ENCODE measurements at regions not wholly inside any gene's neighbourhood (a gene's known extent, or its start where the extent isn't known, plus 50 kb on each side); places are given as distances from the start of the nearest gene placed in this dataset.
"Not testable (repeated sequence)": the region's sequence is repeated elsewhere in the genome, so short reads cannot be mapped to it uniquely, and the experiment has no call there.

DNA sequence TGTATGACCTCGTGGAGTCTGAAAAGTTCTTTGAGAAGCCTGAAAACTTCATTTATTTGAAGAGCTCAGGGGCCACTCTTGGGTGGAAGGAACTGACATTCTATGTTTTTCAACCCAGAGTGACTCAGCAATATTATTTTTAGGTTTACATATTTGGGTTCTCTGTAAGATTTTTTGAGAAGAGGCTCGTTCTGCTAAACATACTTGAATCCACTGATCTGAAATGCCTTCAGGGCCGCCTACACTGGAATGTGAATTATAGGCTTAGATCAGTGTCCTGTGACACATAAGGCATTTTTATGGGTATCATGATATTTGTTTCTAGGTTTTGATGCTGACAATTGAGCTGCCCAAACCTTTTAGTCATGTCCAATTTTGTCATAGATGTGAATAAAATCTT, 86.2 kb downstream of the PSAT1 start:
- no peak for DNase-seq

- DNase-seq: no peak
These were observed 89.4 kb downstream of the PSAT1 start for GRCh38 chr9:78386348-78386747.

GRCh38 chr9:78386773-78387172, 89.8 kb downstream of the PSAT1 start:
- no peak for DNase-seq

DNA sequence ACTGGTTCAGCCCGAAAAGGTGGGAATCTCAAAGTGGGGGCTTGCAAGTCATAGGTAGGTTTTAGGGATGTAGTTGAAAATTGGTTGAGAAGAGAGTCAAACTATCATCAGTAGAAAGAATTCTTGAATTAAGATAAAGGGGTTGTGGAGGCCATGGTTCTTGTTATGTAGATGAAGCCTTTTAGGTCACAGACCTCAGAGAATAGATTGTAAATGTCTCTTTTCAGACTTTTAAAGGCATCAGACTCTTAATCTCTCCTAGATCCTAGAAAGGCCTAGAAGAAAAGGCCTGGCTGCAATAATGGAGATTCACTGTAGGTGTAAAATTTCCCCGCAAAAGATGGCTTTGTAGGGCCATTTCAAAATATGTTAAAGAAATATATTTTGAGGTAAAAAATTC, 96.4 kb downstream of the PSAT1 start:
- no peak for DNase-seq

GRCh38 chr9:78393932-78394331, 97.0 kb downstream of the PSAT1 start:
- DNase-seq: no peak

GRCh38 chr9:78396087-78396486, 99.2 kb downstream of the PSAT1 start:
- no peak for DNase-seq

DNA sequence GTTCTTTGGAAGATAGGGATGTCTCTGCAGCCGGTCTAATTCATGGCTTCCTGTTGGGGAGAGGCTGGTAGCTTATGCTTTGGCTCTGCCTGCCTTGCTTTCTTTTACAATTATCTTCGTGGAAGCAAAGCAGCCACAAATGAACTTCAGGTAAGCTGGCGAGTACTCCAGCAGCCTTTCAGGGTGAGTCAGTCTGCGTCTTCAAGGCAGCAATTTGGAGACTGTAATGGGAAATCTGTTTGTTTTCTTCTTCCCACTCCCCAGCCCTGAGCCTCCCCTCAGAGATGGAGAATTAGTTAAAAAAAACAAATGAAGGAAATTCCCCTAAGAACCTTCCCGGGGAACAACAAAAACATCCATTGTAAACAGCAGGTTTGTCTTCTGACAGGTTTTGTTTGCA, 100.1 kb downstream of the PSAT1 start:
- DNase-seq: no peak

GRCh38 chr9:78397454-78397853, 100.5 kb downstream of the PSAT1 start:
- DNase-seq: no peak

DNA sequence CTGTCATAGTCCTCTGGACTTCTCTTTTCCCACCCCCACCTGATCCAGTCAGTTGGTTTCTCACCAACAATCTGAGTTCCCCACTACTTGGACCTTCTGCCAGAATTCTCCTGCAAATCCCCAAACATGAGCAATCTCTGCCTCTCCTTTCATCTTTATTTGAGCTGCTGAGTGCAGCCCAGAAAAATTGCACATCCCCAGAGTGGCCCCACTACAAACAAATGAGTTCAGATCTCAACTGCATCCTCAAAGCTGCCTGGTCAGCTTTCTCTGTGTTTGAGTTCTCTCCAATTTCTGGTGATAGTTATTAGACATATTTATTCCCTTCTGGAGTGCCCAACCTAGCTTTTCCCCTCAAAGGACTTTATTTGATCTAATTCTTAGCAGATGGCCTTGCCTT, 102.2 kb downstream of the PSAT1 start:
- no peak for DNase-seq

DNA sequence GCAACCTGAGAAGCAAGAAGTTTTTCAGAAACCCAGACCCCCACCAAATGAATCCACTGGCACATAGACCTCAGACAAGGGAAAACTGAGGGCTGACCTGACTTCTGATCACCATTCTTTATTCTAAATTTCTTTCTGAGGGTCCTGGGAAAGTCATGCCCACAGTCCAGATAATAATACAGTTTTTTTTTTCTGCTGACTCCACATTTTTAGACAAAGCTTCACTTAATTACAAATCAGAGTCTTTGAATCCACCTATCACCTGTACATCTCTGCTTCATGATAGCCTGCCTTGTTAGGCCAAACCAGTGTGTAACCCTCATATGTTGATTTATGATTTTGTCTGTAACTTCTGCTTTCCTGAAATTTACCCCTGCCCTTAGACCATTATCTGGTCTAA, 103.6 kb downstream of the PSAT1 start:
- no peak for DNase-seq

GRCh38 chr9:78405461-78405860, 108.5 kb downstream of the PSAT1 start:
- DNase-seq: no peak

DNA sequence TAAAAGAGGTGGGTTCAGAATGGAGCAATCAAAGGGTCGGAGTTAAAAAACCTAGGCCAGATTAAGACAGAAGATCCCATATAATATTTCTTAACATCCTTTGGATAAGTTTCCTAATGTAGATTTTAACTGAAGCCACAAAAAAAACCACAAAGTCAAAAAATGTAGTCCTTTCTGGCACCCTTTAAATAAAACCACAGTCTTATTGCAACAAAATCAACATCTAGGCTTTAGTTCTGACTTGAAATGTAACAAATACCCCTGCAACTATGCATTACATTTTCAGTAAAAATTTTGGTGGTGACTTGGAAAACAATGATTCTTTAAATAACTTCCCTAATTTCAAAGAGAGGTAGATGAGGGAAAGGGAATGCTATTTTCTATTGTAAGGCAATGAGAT, 109.2 kb downstream of the PSAT1 start:
- DNase-seq: no peak

DNA sequence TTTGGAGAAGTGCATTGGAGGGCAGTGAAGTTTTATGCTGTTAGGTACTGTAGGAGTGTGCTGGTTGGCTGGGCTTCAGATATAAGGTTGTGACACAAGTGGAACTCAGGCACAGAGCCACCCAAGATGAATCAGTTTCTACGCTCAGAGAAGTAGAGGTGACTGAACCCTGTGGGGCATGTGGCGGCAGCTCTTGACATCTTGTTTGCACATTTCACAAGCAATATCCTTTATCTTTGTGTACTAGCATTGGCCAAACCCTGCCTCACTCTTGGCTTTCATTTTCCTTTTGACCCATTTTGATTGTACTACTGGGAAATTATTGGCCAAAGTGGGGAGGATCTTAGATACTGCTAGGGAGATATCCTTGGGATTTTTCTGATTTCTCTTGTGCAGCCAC, 110.0 kb downstream of the PSAT1 start:
- no peak for DNase-seq

DNA sequence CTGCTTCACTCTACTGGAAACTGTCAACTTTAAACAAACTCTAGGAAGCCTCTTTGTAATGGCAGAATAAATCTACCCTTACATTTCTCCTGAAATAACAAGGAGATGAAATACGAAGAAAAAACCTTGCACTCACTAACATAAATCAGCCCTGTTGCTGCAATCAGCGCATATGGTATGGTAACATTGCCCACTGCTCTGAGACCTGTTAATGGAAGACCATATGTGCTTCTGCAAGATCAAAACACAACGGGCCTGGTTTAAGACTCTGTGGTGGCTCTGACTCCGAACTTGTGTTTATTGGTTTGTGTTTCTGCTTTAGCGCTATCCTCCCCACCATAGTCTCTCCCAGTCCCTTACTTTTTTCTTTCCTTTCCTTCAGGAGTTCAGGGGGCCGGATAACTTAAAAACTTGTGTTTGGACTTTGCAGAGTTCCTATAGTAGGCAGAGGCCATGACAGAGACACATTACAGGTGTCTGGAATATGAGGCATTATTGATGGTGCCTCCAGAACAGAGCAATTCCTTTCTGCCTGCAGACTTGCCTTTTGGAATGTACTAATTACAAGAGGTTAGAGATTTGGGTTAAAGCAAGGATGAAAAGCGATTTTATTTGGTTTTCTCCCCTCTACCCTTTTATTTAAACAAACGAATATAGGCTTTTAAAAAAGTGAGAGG, 110.8 kb downstream of the PSAT1 start:
- DNase-seq: no peak

GRCh38 chr9:78408388-78408787, 111.5 kb downstream of the PSAT1 start:
- DNase-seq: no peak

GRCh38 chr9:78409928-78410510, 113.1 kb downstream of the PSAT1 start:
- DNase-seq: not testable (repeated sequence)

DNA sequence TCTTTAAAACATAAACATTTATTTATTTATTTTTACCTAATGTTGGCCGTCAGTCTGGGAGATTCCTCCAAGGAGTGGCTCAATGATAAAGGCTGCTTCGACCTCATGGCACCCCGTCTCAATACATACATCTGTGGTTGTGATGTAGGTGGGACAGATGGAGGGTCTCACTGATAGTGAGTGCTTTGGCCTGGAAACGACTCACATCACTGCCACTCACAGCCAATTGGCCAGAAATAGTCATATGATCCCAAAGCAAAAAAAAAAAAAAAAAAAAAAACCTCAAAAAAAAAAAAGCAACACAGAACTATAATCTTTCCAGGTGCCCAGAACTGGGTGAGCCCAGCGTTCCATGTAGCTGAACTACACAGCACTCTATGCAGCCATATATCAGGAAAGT, 125.4 kb downstream of the PSAT1 start:
- no peak for DNase-seq

DNA sequence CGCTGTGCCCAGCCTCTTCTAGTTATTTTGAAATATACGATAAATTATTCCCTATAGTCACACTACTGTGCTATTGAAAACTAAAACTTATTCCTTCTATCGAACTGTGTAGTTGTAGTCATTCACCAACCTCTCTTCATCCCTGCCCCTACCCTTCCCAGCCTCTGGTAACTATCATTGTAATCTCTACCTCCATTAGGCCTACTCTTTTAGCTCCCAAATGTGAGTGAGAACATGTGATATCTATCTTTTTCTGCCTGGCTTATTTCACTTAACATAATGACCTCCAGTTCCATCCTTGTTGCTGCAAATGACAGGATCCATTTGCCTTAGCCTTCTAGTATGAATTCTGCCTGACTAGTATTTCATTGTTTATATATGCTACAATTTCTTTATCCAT, 127.4 kb downstream of the PSAT1 start:
- no peak for DNase-seq

DNA sequence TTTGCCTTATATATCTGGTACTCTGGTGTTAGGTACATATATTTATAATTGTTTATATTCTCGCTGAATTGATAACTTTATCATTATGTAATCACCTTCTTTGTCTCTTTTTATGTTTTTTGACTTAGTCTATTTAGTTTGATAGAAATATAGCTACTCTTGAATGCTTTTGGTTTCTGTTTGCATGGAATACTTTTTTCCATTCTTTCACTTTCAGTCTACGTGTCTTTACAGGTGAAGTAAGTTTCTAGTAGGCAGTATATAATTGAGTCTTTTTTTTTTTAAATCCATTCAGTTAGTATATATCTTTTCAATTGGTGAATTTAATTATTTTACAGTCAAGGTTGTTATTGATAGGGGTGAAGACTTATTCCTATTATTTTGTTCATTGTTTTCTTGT, 131.7 kb downstream of the PSAT1 start:
- no peak for DNase-seq

DNA sequence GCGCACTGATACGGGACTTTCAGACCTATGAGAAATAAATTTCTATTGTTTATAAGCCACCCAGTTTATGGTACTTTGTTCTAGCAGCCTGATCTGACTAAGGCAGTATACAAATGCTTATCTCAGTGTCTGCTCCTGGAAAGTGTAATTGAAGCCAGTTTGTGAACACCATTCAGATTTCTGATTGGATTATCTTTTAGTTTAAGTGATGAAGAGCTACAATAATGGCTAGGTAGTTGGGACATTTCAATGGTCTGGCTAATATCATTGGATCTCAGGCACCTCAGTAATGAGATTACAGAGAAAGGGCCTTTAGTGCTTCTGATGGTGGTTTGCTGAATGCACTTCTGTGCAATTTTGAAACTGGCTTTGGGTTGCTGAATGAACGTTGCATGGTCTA, 133.5 kb downstream of the PSAT1 start:
- DNase-seq: no peak

DNA sequence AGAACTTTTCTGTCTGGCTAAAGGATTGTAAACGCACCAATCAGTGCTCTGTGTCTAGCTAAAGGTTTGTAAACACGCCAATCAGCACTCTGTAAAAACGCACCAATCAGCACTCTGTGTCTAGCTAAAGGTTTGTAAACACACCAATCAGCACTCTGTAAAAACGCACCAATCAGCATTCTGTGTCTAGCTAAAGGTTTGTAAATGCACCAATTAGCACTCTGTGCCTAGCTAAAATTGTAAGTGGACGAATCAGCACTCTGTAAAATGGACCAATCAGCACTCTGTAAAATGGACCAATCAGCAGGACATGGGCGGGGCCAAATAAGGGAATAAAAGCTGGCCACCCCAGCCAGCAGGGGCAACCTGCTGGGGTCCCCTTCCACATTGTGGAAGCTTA, 134.1 kb downstream of the PSAT1 start:
- not testable (repeated sequence) for DNase-seq

DNA sequence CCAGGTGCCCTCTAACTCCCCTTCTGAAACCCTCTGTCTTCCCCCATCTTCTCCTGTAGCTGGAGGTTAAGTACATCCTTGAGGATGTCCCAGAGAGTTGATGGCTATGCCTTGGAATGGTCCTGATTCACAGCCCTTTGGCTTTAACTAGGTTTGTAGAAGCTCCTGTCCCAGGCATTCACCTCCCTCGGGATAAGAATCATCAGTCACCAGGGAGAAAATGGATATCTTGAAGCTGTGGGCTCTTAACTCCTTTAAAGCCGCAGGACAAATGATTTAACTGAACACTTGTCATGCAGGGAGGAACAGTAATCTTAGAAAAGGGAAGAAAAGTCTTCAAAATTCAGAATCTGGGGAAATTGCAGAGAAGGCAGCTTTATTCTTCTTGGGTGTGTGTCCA, 139.9 kb downstream of the PSAT1 start:
- DNase-seq: no peak

- DNase-seq: no peak
These were observed 140.4 kb downstream of the PSAT1 start for GRCh38 chr9:78437296-78437695.

GRCh38 chr9:78437806-78438205, 140.9 kb downstream of the PSAT1 start:
- no peak for DNase-seq

DNA sequence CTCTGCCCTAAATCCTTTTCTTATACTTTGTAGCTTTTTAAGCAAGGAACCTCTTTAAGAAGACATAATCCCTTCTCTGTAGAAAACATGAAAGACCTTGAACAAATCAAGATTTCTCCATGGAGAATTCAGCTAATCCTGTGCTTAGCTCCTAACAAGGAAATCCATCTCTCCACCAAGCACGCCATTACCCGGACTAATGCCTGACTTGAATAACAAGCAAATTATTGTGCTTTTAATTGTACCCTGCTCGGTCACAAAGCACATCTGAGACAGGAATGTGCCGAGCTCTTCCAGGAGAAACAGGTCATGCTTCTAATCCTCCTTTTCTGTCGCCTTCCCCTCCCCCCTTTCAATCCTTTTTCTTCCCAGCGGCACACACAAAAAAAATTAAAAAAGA, 141.3 kb downstream of the PSAT1 start:
- DNase-seq: no peak
